ENCODE measurements at regions not wholly inside any gene's neighbourhood (a gene's known extent, or its start where the extent isn't known, plus 50 kb on each side); places are given as distances from the start of the nearest gene placed in this dataset.
"Not testable (repeated sequence)": the region's sequence is repeated elsewhere in the genome, so short reads cannot be mapped to it uniquely, and the experiment has no call there.

DNA sequence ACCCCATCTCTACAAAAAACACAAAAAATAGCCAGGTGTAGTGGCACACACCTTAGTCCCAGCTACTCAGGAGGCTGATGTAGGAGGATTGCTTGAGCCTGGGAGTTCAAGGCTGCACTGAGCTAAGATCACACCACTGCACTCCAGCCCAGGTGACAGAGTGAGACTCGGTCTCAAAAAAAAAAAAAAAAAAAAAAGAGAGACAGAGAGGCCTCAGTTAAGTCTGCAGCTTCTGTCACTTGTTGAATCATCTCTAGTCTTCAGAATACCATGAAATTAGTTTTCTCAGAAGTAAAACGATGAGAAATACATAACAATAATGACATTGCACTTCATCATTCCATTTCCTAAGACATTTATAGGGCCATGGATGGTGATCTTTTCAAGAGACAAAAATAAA is 118.0 kb downstream of the PPIAL4G start:
- TF ChIP-seq, protein P1, sequence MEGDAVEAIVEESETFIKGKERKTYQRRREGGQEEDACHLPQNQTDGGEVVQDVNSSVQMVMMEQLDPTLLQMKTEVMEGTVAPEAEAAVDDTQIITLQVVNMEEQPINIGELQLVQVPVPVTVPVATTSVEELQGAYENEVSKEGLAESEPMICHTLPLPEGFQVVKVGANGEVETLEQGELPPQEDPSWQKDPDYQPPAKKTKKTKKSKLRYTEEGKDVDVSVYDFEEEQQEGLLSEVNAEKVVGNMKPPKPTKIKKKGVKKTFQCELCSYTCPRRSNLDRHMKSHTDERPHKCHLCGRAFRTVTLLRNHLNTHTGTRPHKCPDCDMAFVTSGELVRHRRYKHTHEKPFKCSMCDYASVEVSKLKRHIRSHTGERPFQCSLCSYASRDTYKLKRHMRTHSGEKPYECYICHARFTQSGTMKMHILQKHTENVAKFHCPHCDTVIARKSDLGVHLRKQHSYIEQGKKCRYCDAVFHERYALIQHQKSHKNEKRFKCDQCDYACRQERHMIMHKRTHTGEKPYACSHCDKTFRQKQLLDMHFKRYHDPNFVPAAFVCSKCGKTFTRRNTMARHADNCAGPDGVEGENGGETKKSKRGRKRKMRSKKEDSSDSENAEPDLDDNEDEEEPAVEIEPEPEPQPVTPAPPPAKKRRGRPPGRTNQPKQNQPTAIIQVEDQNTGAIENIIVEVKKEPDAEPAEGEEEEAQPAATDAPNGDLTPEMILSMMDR (IDR thresholded peaks at IDR 0.05): not testable (repeated sequence)
- TF ChIP-seq EZH2, EZH2phosphoT487 (IDR thresholded peaks at IDR 0.05): not testable (repeated sequence)

Data from neural progenitor cell (in vitro differentiated cells).